Uterus (tissue), 3 donors: ENCODE measurements at regions not wholly inside any gene's neighbourhood (a gene's known extent, or its start where the extent isn't known, plus 50 kb on each side); places are given as distances from the start of the nearest gene placed in this dataset.

ENCODE experiments used
- DNase-seq, 2 donors: peaks; one replicate each; pipeline ENCODE4 v3.0.0-alpha.2; 2019 to 2020
- H3K27ac ChIP-seq, 2 donors: fragments of 200-600 bp; sonication (generic); 1 replicate in 1 of 2; 2 replicates in 1 of 2; pipeline ENCODE4 v1.5.1; 2016 to 2018
- H3K27me3 ChIP-seq, 2 donors: fragments of 200-600 bp; sonication (generic); one replicate each; pipeline ENCODE4 v1.5.1; 2018 to 2019; ENCODE audit warnings: control low read depth in 1 of 2
- H3K36me3 ChIP-seq, 2 donors: fragments of 200-600 bp; sonication (generic); one replicate each; pipeline ENCODE4 v1.5.1; 2019; ENCODE audit warnings: control low read depth in 1 of 2
- H3K4me1 ChIP-seq, 2 donors: fragments of 200-600 bp; sonication (generic); one replicate each; pipeline ENCODE4 v1.5.1; 2018 to 2019; ENCODE audit warnings: control low read depth in 1 of 2
- H3K4me3 ChIP-seq, 2 donors: fragments of 200-600 bp; sonication (generic); 1 replicate in 1 of 2; 2 replicates in 1 of 2; pipeline ENCODE4 v1.5.1; 2018 to 2019; ENCODE audit warnings: mild to moderate bottlenecking in 1 of 2
- H3K9me3 ChIP-seq, 2 donors: fragments of 200-600 bp; sonication (generic); one replicate each; pipeline ENCODE4 v1.5.1; 2019; ENCODE audit warnings: control low read depth in 1 of 2
- CTCF ChIP-seq, 4 experiments: fragments of 200-600 bp in 2 of 4; fragments of 450-650 bp in 2 of 4; sonication (generic) in 2 of 4; IDR thresholded peaks; one replicate each; pipeline ENCODE4 v1.5.1; 2016 to 2019; ENCODE audit warnings: antibody characterized with exemption in 4 of 4, mild to moderate bottlenecking in 2 of 4, moderate library complexity in 1 of 4
- POLR2A ChIP-seq, 2 donors: fragments of 450-650 bp; IDR thresholded peaks; one replicate each; pipeline ENCODE4 v1.6.1; 2016; ENCODE audit warnings: antibody characterized with exemption in 2 of 2, mild to moderate bottlenecking in 1 of 2, moderate library complexity in 1 of 2
- intact Hi-C: fragments of 100-400 bp; cut with DNase I; formaldehyde crosslinking; loops from one replicate; pipeline ENCODE4 v1.15.1; 2023; ENCODE audit warnings: low total_unique reads
- donor health status: DM: yes; HTN: yes; CAD: no.

- Histone ChIP-seq H3K4me1 (no peaks in the 10 kb centered on the region), H3K9me3 (no peaks in the 10 kb centered on the region), H3K4me3 (no peak overlapping the region), H3K36me3 (no peaks in the 10 kb centered on the region), H3K27ac (no peak overlapping the region), H3K27me3 (no peaks in the 10 kb centered on the region)
- TF ChIP-seq CTCF (IDR thresholded peaks at IDR 0.05) (no peak), POLR2A (IDR thresholded peaks at IDR 0.05) (no peak)
- no peak for DNase-seq
- intact Hi-C loops = no loop called here
Observed at GRCh38 chr5:174601946-174602345, 122.4 kb upstream of the MSX2 start.

- Histone ChIP-seq H3K36me3 (no peaks in the 10 kb centered on the region), H3K4me3 (no peak overlapping the region), H3K9me3 (no peaks in the 10 kb centered on the region), H3K27ac (no peak overlapping the region), H3K27me3 (no peaks in the 10 kb centered on the region), H3K4me1 (no peaks in the 10 kb centered on the region)
- no peak for TF ChIP-seq CTCF (IDR thresholded peaks at IDR 0.05)
- no peak for TF ChIP-seq POLR2A (IDR thresholded peaks at IDR 0.05)
- intact Hi-C loops = no loop called here
- no peak for DNase-seq
Observed at GRCh38 chr5:174606153-174606552, 118.2 kb upstream of the MSX2 start.

- no peak overlapping the region for H3K27ac ChIP-seq
- intact Hi-C loops = no loop called here
- no peaks in the 10 kb centered on the region for H3K36me3 ChIP-seq
- no peaks in the 10 kb centered on the region for H3K4me1 ChIP-seq
- TF ChIP-seq POLR2A (IDR thresholded peaks at IDR 0.05) (no peak), CTCF (IDR thresholded peaks at IDR 0.05) (no peak)
- no peak for DNase-seq
- H3K27me3 ChIP-seq = no peaks in the 10 kb centered on the region
- H3K9me3 ChIP-seq = no peaks in the 10 kb centered on the region
- H3K4me3 ChIP-seq = no peak overlapping the region
Observed at GRCh38 chr5:174606646-174607045, 117.7 kb upstream of the MSX2 start.

GRCh38 chr5:174607205-174607604, 117.2 kb upstream of the MSX2 start:
- Histone ChIP-seq H3K27ac (no peak overlapping the region), H3K4me3 (no peak overlapping the region), H3K36me3 (no peaks in the 10 kb centered on the region), H3K9me3 (no peaks in the 10 kb centered on the region), H3K27me3 (no peaks in the 10 kb centered on the region), H3K4me1 (no peaks in the 10 kb centered on the region)
- no peak for TF ChIP-seq CTCF (IDR thresholded peaks at IDR 0.05)
- TF ChIP-seq POLR2A (IDR thresholded peaks at IDR 0.05) = no peak
- no peak for DNase-seq
- intact Hi-C loops = no loop called here

GRCh38 chr5:174607916-174608315, 116.5 kb upstream of the MSX2 start:
- no peaks in the 10 kb centered on the region for H3K27me3 ChIP-seq
- DNase-seq = no peak
- H3K27ac ChIP-seq = no peak overlapping the region
- no peak for TF ChIP-seq POLR2A (IDR thresholded peaks at IDR 0.05)
- TF ChIP-seq CTCF (IDR thresholded peaks at IDR 0.05) = no peak
- no peaks in the 10 kb centered on the region for H3K36me3 ChIP-seq
- intact Hi-C loops = no loop called here
- H3K4me3 ChIP-seq = no peak overlapping the region
- no peaks in the 10 kb centered on the region for H3K4me1 ChIP-seq
- H3K9me3 ChIP-seq = no peaks in the 10 kb centered on the region
